GM18517 (cell line): ENCODE measurements at regions not wholly inside any gene's neighbourhood (a gene's known extent, or its start where the extent isn't known, plus 50 kb on each side); places are given as distances from the start of the nearest gene placed in this dataset.
"Not testable (repeated sequence)": the region's sequence is repeated elsewhere in the genome, so short reads cannot be mapped to it uniquely, and the experiment has no call there.

Experiments used
- ATAC-seq: cut with Tn5 transposase; IDR thresholded peaks from one replicate; pipeline ENCODE4 v1.9.1; 2021; ENCODE audit warnings: mild to moderate bottlenecking, moderate library complexity; ENCODE audit not compliant: unreplicated experiment

DNA sequence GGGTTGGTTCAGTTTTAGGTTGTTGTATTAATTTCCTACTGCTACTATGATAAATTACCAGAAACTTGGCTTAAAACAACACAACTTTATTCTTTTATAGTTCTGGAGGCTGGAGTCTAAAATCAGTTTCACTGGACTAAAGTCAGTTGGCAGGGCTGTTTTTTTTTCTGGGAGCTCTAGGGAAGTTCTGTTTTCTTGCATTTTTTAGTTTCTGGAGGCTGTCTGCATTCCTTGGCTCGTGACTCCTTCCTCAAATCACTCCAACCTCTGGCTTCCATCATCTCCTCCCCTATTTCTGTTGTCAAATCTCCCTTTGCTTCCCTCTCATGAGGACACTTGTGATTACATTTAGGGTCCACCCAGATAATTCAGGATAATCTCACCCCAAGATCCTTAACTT, 51.3 kb upstream of the SUB1 start:
- no peak for ATAC-seq

DNA sequence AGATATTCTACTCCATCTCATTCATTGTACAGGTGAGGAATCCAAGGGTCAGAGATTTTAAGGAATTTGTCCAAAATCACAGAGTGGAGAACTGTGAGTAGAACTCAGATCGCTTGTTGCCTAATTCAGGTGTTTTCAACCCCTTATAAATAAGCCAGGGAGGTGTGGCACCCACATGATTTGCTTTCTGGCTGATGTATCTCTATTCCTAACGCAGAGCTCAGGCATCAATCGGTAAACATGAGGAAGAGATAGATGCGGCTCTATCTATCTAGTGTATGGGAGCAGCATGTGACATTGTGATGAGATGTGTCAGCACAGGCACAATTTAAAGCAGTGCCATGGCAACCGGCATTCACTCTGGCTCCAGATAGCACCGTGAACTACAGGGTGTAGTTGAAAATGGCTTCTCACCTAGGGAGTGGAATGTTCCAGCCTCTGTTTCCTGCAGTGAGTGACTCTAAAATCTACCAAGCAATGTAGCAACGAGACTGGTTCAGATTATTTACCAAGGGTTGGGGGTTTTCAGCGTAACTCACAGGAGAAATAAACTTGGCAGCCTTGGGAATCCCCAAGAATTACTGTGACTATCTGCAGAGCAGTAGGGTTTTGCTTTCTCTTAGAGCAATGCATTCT, 53.4 kb upstream of the SUB1 start:
- ATAC-seq = peak; percentile 52

DNA sequence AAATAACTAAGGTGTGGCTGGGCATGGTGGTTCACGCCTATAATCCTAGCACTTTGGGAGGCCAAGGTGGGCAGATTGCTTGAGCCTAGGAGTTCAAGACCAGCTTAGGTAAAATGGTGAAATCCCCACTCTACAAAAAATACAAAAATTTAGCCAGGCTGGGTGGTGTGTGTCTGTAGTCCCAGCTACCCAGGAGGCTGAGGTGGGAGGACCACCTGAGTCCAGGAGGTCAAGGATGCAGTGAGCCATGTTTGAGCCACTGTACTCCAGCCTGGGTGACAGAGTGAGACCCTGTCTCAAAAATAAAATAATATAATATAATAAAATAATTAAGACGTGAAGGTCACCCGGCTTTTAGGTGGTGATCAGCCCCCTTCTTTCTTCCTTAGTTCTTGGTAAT, 58.0 kb upstream of the SUB1 start:
- not testable (repeated sequence) for ATAC-seq

DNA sequence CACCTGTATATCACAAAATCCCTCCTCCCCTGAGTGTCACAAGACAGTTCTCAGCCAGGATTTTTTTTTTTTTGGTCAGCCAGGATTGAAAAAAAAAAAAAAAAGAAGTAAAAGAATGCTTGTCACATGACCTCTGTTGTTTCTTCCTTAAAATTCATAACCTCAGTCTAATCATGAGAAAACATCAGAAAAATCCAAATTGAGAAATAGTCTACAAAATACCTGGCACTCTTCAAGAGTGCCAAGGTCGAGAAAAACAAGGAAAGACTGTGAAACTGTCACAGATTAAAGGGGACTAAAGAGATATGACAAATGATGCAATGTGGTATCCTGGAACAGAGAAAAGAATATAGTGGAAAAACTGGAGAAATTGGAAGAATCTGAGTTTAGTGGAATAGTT, 58.5 kb upstream of the SUB1 start:
- ATAC-seq = no peak

DNA sequence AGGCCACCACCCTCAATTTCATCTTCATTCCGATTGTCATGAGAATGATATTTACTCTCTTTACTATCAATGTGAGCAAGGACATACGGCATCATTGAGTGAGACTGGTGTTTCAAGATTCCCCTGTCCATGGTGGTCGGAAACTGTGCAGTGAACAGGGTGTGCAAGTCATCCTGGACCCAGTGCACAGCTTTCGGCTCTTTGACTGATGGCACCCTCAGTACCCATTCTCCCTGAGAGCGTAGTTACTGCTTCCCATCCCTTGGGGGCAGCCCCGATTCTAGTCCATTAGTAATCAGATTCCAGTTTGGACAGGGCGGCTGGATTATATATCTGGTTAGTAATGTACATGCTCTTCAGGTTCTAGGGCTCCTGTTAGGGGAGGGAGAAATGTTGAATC, 61.7 kb upstream of the SUB1 start:
- ATAC-seq = no peak

DNA sequence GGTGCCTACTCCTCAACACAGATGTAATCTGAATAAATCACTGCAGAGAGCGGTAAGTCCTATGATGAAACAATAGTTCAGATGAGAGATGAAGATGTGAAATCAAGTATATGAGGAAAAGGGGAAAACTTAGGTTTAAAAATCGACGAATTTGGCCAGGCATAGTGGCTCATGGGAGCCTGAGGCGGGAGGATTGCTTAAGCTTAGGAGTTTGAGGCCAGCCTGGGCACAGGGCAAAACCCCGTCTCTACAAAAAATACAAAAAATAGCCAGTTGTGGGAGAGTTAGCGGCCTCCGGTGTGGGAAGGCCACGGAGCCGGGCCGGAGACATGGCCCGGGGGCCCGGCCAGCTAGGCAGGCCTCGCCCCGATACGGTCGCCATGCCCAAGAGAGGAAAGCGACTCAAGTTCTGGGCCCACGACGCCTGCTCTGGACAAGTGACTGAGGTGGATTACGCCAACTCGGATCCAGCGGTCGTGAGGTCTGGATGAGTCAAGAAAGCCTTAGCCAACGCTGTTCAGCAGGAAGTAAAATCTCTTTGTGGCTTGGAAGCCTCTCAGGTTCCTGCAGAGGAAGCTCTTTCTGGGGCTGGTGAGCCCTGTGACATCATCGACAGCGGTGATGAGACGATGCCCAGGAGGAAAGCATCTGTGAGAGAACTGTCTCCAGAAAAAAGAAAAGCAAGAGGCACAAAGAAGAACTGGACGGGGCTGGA, 62.8 kb upstream of the SUB1 start:
- no peak for ATAC-seq

DNA sequence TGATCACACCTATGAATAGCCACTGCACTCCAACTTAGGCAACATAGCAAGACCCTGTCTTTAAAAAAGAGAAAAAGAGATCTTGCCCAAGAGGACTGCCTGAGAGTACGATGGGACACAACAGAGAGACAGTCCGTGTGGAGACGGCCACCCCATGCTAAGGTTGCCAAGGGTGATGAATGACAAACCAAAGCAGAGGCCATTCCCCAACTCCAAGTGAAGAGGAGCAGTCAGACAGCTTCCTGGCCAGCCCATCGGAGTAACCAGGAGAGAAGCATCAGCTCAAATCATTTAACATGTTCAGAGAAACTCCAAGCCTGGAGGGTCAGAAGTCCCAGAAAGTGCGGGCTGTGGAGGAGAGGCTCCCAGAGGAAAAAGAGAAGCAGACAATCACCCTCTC, 63.9 kb upstream of the SUB1 start:
- ATAC-seq = no peak

DNA sequence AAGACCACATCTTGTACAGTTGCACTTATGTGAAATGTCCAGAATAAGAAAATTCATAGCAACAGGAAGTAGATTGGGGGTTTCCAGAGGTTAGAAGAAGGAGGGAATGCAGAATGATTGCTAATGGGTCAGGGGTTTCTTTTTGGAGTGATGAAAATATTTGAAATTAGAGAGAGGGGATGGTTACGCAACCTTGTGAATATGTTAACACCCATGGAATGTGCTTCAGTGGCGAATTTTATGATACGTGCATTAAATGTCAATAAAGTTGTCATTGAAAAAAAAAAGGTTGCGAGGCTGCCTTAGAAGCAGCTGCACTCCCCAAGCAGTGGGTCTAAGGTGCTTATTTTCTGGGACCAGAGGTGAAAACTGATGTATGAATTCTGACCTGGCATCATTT, 64.4 kb upstream of the SUB1 start:
- no peak for ATAC-seq

DNA sequence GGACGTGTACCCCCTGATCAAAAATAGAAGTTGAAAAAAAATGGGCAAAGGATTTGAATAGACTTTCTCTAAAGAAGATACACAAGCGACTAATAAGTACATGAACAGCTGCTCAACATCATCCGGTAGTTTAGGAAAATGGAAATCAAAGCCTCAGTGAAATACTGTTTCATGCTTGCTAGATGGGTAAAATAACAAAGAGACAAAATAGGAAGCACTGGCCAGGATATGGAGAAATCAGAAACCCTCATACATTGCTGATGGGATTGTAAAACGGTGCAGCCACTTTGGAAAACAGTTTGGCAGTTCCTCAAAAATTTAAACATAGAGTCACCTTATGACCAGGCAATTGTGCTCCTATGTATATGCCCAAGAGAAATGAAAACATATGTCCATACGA, 65.0 kb upstream of the SUB1 start:
- ATAC-seq = no peak

DNA sequence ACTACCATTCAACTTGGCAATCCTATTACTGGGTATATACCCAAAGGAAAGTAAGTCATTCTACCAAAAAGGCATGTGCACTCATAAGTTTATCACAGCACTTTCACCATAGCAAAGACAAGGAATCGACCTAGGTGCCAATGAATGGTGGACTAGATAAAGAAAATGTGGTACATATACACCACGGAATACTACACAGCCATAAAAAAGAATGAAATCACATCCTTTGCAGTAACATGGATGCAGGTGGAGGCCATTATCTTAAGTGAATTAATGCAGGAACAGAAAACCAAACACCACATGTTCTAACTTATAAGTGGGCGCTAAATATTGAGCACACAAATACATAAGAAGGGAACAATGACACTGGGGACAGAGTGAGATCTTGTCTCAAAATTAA, 65.8 kb upstream of the SUB1 start:
- no peak for ATAC-seq

DNA sequence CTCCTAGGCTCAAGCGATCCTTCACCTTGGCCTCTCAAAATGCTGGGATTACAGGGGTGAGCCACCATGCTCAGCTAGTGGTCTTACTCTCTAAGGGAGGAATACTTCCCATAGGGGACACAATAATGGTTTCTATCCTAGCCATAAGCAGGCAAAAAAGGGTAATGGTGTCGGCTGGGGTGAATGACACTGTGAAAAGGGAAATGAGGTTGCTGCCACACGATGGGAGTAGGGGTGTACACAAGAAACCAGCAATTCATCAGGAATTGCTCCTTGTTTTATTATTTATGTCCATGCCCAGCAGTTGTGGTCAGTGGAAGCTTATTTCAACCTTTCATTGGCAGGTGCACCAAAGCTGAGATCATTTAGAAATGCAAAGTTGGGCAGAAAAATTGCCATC, 70.3 kb upstream of the ZFR start:
- no peak for ATAC-seq

DNA sequence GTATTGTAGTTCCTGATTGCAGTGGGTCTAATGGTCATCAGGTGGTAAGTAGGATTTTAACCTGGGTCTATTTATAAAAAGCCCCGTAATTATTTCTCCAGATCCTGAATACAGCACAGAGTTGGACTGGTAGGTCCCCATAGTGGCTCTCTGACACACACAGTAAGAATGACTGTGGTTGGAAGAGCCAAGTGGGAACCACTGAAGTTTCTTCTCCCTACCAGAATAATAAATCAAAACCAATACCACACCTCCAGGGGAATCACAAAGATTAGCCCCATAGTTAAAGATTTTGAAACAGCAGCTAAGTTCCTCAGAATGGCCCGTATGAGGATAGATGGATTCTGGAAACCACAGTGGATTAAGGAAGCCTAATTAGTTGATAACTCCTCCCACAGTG, 68.4 kb upstream of the ZFR start:
- no peak for ATAC-seq

DNA sequence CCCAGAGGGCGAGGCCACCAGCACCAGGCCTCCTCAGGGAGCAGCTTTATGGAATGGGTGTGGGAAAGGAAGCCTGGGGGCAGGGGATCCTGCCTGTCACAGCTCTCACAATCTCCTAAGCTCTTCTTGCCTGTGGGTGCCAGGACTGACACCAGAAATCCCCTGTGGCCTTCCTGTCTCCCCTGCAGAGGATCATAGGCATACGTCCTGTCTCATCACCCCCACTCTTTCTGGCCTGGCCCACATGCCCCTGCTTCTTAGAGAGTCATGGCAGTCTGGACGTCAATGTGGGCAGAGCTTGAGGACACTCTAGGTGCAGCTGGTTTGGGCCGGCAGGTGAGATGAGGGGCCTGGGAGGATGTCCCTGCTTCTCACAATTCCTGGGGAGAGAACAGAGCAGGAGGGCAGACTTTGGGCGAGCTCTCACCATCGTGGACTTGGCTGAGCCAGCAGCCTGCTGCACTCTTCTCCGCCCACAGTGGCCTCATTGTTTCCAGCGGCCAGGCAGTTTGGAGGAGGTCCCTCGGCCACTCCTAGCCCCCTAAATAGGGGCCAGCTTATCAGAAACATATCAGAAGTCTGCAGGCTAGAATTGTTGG, 67.3 kb upstream of the ZFR start:
- no peak for ATAC-seq

DNA sequence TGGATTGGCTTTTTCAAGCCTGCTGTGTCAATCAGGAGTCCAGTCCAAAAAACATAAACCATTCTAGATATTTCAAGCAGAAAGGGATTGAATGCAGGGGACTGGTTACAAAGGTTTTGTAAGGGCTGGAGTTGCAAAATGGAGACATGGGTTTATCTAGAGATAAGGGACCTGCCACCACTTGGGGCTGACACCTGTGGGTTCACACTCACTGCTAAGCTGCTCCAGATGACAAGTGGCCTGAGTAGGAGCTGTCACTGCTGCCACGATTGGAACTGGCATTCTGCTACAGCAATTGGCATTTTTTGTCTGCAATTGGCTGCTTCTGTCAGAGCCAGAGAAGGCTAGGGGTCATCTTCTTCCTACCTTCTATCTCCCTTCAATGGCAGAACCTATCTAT, 66.3 kb upstream of the ZFR start:
- ATAC-seq = no peak

DNA sequence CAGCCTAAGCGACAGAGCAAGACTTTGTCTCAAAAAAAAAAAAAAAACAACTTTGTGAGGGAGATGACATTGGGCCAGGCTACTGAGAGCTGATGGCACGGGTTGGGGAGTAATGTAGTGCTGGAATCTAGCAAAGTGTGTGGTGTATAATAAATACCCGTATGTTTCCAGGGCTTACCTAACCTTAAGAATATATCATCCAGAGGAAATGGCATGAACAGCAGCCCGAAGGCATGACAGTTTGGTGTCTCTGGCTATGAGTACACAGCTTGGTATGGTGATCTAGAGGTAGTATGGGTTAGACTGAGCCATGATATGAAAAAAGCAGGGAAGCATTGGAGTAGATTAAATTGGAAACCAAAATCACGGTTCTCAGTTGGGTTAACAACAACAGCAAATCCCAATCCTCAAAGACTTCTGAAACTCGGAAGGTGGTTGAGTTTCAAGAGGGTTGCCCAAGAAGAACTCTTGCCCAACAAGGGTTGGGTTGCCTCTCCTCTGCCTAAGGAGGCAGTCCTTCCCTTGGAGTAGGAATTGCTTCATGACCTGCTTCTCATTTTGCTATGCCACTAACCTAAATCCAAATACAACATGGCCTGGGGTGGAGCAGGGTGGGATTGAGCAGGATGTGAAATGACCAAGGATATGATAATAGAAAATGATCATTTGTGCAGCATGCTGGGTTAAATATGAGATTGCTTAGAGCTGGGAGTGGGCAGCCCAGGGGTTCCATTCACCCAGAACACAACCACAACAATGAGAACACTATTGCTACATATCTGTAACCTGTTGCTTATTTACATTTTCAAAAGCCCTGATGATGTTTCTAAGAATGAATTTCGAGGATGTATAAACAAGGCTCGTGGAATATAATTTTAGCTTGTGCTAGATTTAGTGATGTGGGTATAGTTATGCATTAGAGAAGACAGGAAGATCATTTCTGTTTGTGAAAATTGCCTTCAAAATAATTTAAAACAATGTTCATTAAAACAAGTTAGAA, 64.6 kb upstream of the ZFR start:
- ATAC-seq = no peak

DNA sequence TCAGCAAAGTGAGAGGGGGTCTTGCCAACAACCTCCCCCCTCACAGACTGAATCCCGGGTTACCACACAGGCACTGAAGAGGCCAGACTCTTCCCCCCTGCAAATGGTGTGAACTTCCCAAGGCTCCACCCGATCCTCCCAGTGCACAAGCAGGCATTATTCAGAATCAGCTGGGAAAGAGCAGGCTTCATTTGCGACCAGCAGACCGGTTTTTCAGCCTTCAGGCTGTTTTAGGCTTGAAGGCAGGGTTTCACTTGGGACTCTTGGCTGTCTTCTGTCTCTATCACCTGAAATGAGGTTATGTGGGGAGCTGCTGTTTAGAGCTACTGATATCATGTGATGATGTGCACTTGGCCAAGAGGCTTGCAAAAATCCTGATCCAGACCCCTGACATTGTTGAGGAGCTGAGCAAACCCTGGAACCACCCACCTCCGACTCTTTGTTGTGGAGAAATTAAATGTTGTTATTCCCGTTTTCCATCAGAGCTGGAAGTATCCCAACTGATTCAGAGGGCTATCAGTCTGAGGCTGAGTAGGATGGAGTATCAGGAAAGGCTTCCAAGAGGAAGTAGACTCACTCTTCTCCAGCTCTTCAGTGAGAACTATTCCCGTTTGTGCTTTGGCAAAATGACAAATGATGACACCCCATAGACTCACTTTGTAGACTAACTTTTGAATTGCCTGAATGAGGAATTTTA, 63.3 kb upstream of the ZFR start:
- no peak for ATAC-seq

DNA sequence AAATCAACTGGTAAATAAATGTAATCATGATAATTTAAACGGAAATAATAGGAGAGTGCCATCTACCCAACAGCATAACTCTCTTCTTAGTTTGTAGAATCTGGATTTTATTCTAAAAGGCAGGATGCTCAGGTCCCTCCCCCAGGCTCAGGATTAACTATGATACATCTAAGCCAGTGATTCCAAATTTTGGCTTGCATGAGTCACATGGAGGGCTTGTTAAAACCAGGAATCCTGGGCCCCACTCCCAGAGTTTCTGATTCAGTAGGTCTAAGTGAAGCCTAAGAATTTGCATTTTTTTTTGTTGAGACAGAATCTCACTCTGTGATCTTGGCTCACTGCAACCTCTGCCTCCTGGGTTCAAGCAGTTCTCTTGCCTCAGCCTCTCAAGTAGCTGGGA, 62.3 kb upstream of the ZFR start:
- no peak for ATAC-seq

DNA sequence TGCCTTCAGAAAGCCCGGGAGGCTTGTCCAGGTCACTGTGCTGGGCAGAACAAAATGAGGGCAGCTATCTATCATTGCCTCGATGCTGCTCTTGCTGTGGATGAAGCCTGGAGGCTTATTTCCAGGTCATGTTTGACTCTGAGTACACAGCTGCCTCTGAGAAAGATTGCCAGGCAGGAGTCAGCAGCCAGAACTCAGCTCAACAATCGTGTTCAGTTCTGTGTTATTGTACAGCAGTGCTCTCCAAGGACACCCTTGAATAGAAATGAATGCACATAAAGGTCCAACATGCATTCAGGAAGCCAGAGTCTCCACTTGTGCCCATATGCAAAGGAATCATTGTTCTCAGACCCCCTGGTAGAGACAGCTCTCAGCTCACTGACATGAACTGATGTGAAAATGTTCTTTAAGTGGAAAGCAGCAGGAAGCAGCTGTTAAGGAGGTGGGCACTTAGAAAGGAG, 61.7 kb upstream of the ZFR start:
- ATAC-seq = no peak

DNA sequence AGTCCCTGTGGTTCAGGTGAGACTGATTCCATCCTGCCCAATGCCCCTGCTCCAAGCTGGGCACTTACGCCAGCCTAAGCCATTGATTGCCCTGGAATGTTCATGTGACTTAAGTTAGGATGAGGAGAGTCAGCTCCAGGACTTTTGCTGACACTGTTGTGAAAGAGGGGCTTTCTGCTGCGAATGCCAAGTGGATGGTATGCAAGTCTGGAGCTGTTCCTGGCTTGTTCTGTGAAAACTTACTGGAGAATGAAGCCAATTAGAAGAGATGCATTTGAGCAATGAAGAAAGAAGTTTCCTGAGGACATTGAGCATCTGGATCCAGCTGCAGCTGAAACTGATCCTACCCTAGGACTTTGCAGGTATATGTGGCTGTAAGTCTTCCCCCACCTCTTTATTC, 61.2 kb upstream of the ZFR start:
- no peak for ATAC-seq

DNA sequence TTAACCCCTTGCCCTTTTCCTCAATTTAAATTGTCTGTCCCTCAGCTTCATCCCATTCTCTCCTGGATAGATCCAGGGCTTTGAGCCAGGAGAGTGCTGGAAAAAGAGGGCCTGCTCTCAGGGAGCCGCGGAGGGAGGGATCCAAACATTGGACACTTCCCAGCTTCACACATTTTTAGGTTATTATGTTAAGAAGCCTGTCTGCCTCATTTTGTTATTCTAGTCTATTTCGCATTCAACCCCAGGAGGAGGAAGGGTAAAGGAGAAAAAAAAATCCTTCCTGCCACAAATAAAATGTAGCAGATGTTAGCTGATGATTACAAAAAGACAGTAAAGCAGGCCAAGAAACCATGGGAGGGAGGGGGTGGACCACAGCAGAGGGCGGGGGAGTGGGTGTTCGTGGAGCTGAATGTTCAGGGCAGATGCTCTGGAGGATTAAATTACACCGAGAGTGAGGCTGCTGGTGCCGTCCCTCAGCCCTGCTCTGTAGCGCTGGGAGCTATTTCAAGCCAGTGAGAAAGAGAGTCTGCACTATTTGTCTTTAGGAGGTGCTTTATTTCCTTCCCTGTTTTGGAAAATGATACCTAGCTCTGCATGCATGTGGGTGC, 60.6 kb upstream of the ZFR start:
- no peak for ATAC-seq
